ENCODE measurements at regions not wholly inside any gene's neighbourhood (a gene's known extent, or its start where the extent isn't known, plus 50 kb on each side); places are given as distances from the start of the nearest gene placed in this dataset.

- TF ChIP-seq, protein P1, sequence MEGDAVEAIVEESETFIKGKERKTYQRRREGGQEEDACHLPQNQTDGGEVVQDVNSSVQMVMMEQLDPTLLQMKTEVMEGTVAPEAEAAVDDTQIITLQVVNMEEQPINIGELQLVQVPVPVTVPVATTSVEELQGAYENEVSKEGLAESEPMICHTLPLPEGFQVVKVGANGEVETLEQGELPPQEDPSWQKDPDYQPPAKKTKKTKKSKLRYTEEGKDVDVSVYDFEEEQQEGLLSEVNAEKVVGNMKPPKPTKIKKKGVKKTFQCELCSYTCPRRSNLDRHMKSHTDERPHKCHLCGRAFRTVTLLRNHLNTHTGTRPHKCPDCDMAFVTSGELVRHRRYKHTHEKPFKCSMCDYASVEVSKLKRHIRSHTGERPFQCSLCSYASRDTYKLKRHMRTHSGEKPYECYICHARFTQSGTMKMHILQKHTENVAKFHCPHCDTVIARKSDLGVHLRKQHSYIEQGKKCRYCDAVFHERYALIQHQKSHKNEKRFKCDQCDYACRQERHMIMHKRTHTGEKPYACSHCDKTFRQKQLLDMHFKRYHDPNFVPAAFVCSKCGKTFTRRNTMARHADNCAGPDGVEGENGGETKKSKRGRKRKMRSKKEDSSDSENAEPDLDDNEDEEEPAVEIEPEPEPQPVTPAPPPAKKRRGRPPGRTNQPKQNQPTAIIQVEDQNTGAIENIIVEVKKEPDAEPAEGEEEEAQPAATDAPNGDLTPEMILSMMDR (IDR thresholded peaks at IDR 0.05; ENCODE audit: insufficient read depth, low read length) = no peak
- TF ChIP-seq POLR2AphosphoS5 (IDR thresholded peaks at IDR 0.05; ENCODE audit: low read depth) (no peak), GABPA (IDR thresholded peaks at IDR 0.05; ENCODE audit: low read depth) (no peak)
- TF ChIP-seq, protein P2, sequence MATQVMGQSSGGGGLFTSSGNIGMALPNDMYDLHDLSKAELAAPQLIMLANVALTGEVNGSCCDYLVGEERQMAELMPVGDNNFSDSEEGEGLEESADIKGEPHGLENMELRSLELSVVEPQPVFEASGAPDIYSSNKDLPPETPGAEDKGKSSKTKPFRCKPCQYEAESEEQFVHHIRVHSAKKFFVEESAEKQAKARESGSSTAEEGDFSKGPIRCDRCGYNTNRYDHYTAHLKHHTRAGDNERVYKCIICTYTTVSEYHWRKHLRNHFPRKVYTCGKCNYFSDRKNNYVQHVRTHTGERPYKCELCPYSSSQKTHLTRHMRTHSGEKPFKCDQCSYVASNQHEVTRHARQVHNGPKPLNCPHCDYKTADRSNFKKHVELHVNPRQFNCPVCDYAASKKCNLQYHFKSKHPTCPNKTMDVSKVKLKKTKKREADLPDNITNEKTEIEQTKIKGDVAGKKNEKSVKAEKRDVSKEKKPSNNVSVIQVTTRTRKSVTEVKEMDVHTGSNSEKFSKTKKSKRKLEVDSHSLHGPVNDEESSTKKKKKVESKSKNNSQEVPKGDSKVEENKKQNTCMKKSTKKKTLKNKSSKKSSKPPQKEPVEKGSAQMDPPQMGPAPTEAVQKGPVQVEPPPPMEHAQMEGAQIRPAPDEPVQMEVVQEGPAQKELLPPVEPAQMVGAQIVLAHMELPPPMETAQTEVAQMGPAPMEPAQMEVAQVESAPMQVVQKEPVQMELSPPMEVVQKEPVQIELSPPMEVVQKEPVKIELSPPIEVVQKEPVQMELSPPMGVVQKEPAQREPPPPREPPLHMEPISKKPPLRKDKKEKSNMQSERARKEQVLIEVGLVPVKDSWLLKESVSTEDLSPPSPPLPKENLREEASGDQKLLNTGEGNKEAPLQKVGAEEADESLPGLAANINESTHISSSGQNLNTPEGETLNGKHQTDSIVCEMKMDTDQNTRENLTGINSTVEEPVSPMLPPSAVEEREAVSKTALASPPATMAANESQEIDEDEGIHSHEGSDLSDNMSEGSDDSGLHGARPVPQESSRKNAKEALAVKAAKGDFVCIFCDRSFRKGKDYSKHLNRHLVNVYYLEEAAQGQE (IDR thresholded peaks at IDR 0.05; ENCODE audit: insufficient replicate concordance, low read depth) = no peak
Observed at GRCh38 chr5:92002721-92003274, 619.7 kb upstream of the ARRDC3 start.

Measured in HL-60 (cell line).